EH (cell line): ENCODE measurements at regions not wholly inside any gene's neighbourhood (a gene's known extent, or its start where the extent isn't known, plus 50 kb on each side); places are given as distances from the start of the nearest gene placed in this dataset.
"Not testable (repeated sequence)": the region's sequence is repeated elsewhere in the genome, so short reads cannot be mapped to it uniquely, and the experiment has no call there.

Source experiments
- DNase-seq: peaks from one replicate; pipeline ENCODE4 v3.0.0-alpha.2; 2015; ENCODE audit warnings: low read depth

- no peak for DNase-seq
These were observed 347.7 kb upstream of the CDH8 start for GRCh38 chr16:62383941-62384340.

- no peak for DNase-seq
These were observed 334.2 kb upstream of the CDH8 start for GRCh38 chr16:62370445-62370844.

DNA sequence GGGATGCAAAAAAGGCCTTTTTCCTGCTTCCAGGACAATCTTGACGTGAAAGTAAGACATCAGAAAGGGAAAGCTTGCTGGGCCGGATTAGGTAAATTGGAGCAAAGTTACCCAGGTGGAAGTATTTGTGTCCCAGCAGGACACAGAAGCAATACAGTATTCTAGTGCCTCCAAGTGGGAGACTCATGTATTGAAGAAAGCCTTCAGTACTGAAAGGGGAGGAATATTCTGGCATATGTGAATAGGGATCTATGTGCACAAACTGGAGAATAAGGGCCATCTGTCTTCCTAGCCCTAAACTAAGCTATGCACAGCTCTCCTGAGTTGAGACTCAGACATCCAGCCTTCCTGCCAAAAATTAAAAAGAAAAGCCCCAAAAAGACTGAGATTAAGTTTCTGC, 327.3 kb upstream of the CDH8 start:
- no peak for DNase-seq

- DNase-seq: no peak
These were observed 317.1 kb upstream of the CDH8 start for GRCh38 chr16:62353355-62353754.

DNA sequence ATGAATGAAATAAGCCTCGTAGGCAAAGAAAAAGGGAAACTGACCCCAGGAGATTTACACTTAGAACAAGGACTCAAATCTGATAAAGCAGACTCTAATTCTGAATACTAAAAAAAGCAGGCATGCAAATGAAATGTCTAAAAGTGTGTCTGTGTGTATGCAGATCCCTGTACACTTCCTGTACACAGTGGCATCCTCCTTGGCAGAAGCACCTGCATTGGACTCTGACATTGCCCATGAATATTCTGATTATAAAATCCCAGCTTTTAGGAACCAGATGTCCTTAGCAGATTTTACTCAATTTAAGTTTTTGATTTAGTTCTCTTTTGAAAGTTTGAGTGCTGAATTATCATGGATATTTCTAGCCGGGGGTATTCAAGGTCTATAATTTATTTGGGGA, 306.0 kb upstream of the CDH8 start:
- DNase-seq: no peak

DNA sequence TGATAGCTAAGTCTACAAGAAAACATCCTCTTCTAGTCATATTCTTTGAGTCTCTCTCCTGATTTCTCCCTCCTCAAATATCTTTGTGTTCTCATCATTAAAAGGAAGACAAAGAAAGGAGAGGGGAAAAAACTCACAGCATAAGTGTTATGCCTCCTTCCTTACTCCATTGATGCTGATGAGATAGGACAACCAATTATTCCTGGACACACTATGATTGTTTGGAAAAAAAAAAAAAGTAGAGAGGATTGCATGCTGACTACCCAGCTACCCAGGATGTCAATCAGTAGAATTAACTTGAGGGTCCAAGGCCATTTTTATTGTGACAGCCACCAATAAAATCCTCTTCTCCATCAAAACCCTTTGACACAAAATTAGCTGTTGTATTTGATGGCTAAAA, 299.1 kb upstream of the CDH8 start:
- DNase-seq: no peak

DNA sequence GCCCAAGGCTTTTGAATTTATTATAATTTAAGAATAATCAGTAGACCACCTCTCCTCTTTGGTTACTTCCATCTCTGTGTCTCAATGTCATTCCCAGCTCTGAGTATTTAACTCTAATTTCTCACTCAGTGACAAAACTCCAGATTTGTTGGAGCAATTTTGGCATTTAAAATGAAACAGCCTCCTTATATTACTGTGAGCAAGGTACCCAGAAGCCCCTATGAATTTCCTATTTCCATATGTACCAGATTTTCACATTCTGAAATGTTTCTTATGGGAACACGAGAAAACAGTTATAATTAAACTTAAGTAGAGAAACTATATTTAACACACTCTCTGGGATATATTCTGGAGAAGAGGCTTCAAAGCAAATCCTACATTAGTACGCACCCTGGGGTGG, 285.4 kb upstream of the CDH8 start:
- no peak for DNase-seq

- no peak for DNase-seq
These were observed 262.4 kb upstream of the CDH8 start for GRCh38 chr16:62298600-62298999.

GRCh38 chr16:62294213-62294972, 258.2 kb upstream of the CDH8 start:
- no peak for DNase-seq

- DNase-seq: no peak
These were observed 252.9 kb upstream of the CDH8 start for GRCh38 chr16:62288990-62289629.

DNA sequence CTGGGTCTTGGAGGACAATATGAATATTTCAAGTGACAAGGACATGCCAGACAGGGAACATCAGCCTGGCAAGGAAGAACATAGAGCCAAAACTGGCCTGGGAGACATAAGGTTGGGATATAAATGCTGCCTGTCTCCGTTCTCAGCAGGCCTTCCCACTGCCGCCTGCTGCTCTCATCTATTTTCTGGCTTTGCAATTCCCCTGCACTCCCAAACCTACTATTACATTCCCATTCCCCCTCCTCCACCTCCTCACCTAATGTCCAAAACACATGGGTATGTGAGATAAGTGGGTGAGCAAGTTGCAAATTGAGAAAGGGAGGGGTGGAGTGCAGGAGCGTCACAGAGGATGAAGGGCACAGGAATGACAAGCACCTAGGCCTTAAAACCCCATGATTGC, 244.3 kb upstream of the CDH8 start:
- no peak for DNase-seq

DNA sequence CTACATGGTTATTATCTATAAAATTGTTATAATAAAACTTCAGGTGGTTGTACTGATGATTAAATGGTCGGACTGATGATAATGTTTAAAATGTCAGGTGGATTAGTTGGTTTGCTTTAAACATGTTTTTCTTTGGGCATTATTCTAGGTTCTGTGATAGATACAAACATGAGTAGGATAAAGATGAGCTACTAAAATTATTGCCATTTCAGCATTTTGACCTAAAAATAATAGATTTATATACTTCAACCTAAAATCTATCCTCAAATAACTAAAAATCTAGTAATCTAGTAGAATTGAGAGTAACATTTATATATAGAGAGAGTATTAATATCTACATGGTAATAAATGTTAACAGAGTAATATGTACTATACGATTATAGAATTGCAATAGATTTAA, 241.7 kb upstream of the CDH8 start:
- no peak for DNase-seq

DNA sequence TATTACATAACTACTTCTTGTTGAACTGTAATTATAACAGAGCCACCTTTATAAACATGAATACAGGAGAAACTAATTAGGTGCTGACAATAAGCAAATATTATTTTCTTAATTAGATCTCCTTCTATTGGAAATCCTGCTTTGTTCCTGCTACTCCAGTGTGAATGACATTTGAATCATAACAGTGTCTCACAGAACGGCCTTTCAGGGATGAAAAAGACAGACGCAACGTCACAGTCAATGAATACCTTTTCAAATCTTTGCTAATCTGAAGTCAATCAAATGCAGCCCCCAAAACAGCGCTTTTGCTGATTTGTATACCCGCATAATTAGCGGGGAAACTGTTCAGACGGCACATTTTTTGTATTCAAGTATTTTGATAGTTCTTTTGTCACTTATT, 240.4 kb upstream of the CDH8 start:
- no peak for DNase-seq

DNA sequence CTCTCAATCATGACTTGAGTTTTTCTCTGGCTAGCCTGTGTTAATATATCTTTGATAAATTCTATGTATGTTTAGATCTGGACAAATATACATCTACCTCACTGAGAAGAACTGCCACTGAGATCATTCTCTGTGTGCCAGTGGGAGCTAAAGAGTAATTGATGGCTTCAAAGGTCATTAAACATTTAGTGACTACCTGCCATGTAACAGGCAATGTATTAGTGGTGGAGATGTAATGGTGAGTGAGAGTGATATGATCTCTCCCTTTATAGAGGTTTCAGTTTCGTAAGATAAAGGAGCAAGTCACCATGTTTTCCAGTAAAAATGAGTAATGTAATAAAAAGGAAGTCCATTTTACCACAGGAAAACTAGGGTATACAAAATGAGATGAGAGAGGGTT, 235.8 kb upstream of the CDH8 start:
- DNase-seq: no peak

DNA sequence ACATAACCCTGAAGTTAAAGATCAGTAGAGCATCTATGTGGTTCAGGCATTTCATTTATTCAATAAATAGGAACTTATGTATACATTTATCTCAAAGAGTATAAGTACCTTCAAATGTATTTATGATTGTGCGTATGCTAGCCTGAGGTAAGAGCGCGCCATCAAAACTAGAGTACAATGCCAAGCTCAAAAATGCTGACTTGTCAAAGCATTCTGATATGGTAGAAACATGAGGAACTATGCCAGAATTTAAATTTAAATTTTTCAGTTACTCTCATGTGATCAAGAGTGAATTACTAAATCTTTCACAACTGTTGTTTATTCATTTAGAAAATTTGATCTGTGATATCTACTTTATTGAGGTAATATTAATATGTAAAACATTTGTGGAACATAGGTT, 225.5 kb upstream of the CDH8 start:
- no peak for DNase-seq

- DNase-seq: not testable (repeated sequence)
These were observed 222.7 kb upstream of the CDH8 start for GRCh38 chr16:62258931-62259435.

GRCh38 chr16:62256406-62256805, 220.2 kb upstream of the CDH8 start:
- no peak for DNase-seq

DNA sequence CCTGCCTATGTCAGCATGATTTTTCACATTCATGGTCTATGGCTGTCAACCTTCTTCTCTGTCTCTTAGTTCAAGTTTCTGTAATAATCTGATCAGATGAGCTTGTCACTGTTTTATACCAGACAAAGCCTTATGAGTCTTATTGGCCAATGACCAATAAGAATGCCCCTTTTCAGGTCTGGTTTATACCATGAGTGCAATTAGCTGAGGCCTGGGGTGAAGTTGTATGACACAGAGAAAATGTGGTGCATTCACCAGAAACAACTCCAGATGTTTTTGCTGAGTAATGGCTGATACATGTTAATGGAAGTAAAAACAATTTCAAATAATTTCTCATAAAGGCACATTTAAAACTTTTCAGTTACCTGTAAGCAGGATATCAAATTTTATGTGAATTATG, 218.6 kb upstream of the CDH8 start:
- DNase-seq: no peak

- no peak for DNase-seq
These were observed 218.1 kb upstream of the CDH8 start for GRCh38 chr16:62254372-62254771.

DNA sequence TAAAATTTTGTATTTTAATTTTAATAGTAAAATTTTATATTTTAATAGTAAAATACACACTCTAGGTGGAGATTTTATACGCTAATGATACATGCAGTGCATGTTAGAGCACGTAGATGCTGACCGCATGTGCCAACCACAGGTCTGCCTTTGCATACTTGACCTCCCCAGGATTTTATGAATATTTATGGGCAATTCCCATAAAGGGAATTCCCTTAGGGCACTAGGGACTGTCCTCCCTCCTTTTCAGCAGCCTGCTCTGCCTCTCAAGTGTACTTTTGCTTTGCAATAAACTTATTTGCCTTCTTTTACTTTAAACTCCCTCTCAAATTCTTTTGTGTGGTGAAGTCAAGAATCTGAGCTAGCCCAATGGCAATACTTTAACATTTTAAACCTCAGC, 217.7 kb upstream of the CDH8 start:
- no peak for DNase-seq

- no peak for DNase-seq
These were observed 212.8 kb upstream of the CDH8 start for GRCh38 chr16:62249069-62249468.

GRCh38 chr16:62240722-62241121, 204.5 kb upstream of the CDH8 start:
- no peak for DNase-seq

- DNase-seq: no peak
These were observed 189.4 kb upstream of the CDH8 start for GRCh38 chr16:62225675-62226074.
